HCT116 (cell line): ENCODE measurements at regions not wholly inside any gene's neighbourhood (a gene's known extent, or its start where the extent isn't known, plus 50 kb on each side); places are given as distances from the start of the nearest gene placed in this dataset.

Experiments used
- ATF3 ChIP-seq: IDR thresholded peaks from 2 replicates; pipeline ENCODE4 v1.6.1; 2012
- CEBPB ChIP-seq: IDR thresholded peaks from 2 replicates; pipeline ENCODE4 v1.6.1; 2012; ENCODE audit warnings: low read depth
- CTCF ChIP-seq, 3 experiments: fragments of 200-600 bp in 1 of 3; sonication (generic) in 1 of 3; IDR thresholded peaks in 2 of 3; conservative IDR thresholded peaks in 1 of 3; 2 replicates each; pipeline ENCODE4 v1.5.1; 2012 to 2017; ENCODE audit warnings: low read depth in 2 of 3, low read length in 2 of 3, antibody characterized with exemption in 1 of 3, borderline replicate concordance in 1 of 3, control low read depth in 1 of 3, mild to moderate bottlenecking in 1 of 3, mixed read lengths in 1 of 3, mixed run types in 1 of 3, moderate library complexity in 1 of 3; ENCODE audit not compliant: insufficient read depth in 1 of 3
- EGR1 ChIP-seq: IDR thresholded peaks from 2 replicates; pipeline ENCODE4 v1.6.1; 2012; ENCODE audit warnings: low read depth
- EZH2 ChIP-seq: fragments of 200-600 bp; sonication (generic); IDR thresholded peaks from 2 replicates; pipeline ENCODE4 v1.6.1; 2017; ENCODE audit warnings: antibody characterized with exemption, mixed run types
- EZH2phosphoT487 ChIP-seq: fragments of 200-600 bp; IDR thresholded peaks from 2 replicates; pipeline ENCODE4 v1.6.1; 2018; ENCODE audit warnings: antibody characterized with exemption, borderline replicate concordance
- FOSL1 ChIP-seq: IDR thresholded peaks from 2 replicates; pipeline ENCODE4 v1.6.1; 2012; ENCODE audit warnings: low read depth
- MAX ChIP-seq: IDR thresholded peaks from 2 replicates; pipeline ENCODE4 v1.6.1; 2012
- POLR2A ChIP-seq: IDR thresholded peaks from 2 replicates; pipeline ENCODE4 v1.7.0; 2011; ENCODE audit warnings: borderline replicate concordance; ENCODE audit not compliant: insufficient read depth, insufficient read length; ENCODE audit errors: extremely low read depth
- POLR2AphosphoS5 ChIP-seq: IDR thresholded peaks from 2 replicates; pipeline ENCODE4 v1.6.1; 2011; ENCODE audit warnings: mild to moderate bottlenecking, low read depth, low read length, moderate library complexity
- RAD21 ChIP-seq: IDR thresholded peaks from 2 replicates; pipeline ENCODE4 v1.6.1; 2012; ENCODE audit warnings: low read depth, mild to moderate bottlenecking
- SP1 ChIP-seq: IDR thresholded peaks from 2 replicates; pipeline ENCODE4 v1.6.1; 2012; ENCODE audit warnings: low read depth
- YY1 ChIP-seq: IDR thresholded peaks from 2 replicates; pipeline ENCODE4 v1.6.1; 2011; ENCODE audit warnings: low read length, low read depth, moderate library complexity, mild to moderate bottlenecking; ENCODE audit not compliant: insufficient replicate concordance; ENCODE audit errors: extremely low read depth
- ZNF274 ChIP-seq: fragments of 200-500 bp; sonication (Bioruptor generic); IDR thresholded peaks from 2 replicates; pipeline ENCODE4 v1.6.1; 2014; ENCODE audit warnings: mild to moderate bottlenecking, low read depth, low read length, inconsistent platforms

- TF ChIP-seq CTCF (IDR thresholded peaks at IDR 0.05 in 2 of 3, conservative IDR thresholded peaks at IDR 0.05 in 1 of 3; ENCODE audit: borderline replicate concordance in 1 of 3, insufficient read depth in 1 of 3, low read depth in 2 of 3, low read length in 2 of 3) (no peak), CEBPB (no peak), MAX (no peak), FOSL1 (no peak), POLR2A (no peak), ZNF274 (no peak), POLR2AphosphoS5 (no peak), EGR1 (no peak), EZH2 (no peak), SP1 (no peak), YY1 (no peak), RAD21 (no peak), EZH2phosphoT487 (no peak), ATF3 (no peak)
These were observed 934.3 kb upstream of the CDH10 start for GRCh38 chr5:25579111-25579510.
